Endothelial cell of umbilical vein (primary cell): ENCODE measurements at regions not wholly inside any gene's neighbourhood (a gene's known extent, or its start where the extent isn't known, plus 50 kb on each side); places are given as distances from the start of the nearest gene placed in this dataset.

ENCODE experiments used
- BruUV-seq: library from RNA; stranded (reverse); fragments of 400-500 nt; replicated peaks from 2 replicates; lab custom pipeline; 2021; lab: Mats Ljungman, UMichigan
- CTCF ChIA-PET: fragments of 300-600, 350-600 bp; sonication (Branson Sonifier 250); formaldehyde crosslinking; loops from one replicate; lab custom pipeline; 2021; ENCODE audit warnings: antibody characterized with exemption, inconsistent platforms; lab: Charles Lee
- POLR2A ChIA-PET: fragments of 300-600, 350-600 bp; sonication (Branson Sonifier 250); formaldehyde crosslinking; loops from one replicate; lab custom pipeline; 2021; ENCODE audit warnings: antibody characterized with exemption, inconsistent platforms; lab: Charles Lee
- DNase-seq: peaks from one replicate; pipeline ENCODE4 v3.0.0-alpha.2; 2011; ENCODE audit warnings: low read depth, low spot score
- FAIRE-seq: peaks from 2 replicates; lab custom pipeline; 2011; peaks lifted over from hg19 to GRCh38; lab: Jason Lieb, UNC
- H2AFZ ChIP-seq: 2 replicates; pipeline ENCODE4 v1.6.0; 2012; ENCODE audit warnings: low read depth, low read length, control low read depth, inconsistent platforms
- H3K27ac ChIP-seq: 2 replicates; pipeline ENCODE4 v1.5.1; 2011; ENCODE audit warnings: low read depth, mild to moderate bottlenecking, control low read depth, low read length, moderate library complexity; ENCODE audit not compliant: insufficient read depth
- H3K27me3 ChIP-seq, 2 experiments: 2 replicates each; pipeline versions ENCODE4 v1.6.0 to v1.6.1; 2011; ENCODE audit warnings: low read length in 2 of 2, mixed read lengths in 1 of 2; ENCODE audit not compliant: control insufficient read depth in 2 of 2, insufficient read depth in 2 of 2
- H3K36me3 ChIP-seq, 2 experiments: 2 replicates in 1 of 2; 3 replicates in 1 of 2; pipeline ENCODE4 v1.5.1; 2011; ENCODE audit warnings: low read length in 2 of 2, mild to moderate bottlenecking in 1 of 2, moderate library complexity in 1 of 2; ENCODE audit not compliant: control insufficient read depth in 2 of 2, insufficient read depth in 2 of 2; ENCODE audit errors: extremely low read depth in 1 of 2
- H3K4me1 ChIP-seq: 3 replicates; pipeline ENCODE4 v1.5.1; 2011; ENCODE audit warnings: mild to moderate bottlenecking, low read length; ENCODE audit not compliant: control insufficient read depth, insufficient read depth; ENCODE audit errors: extremely low read depth
- H3K4me2 ChIP-seq: 2 replicates; pipeline ENCODE4 v1.6.1; 2011; ENCODE audit warnings: low read length, control low read depth, mixed read lengths; ENCODE audit not compliant: insufficient read depth
- H3K4me3 ChIP-seq, 3 experiments: fragments of 200-600 bp in 1 of 3; sonication (generic), shearing (Covaris generic) in 1 of 3; replicated peaks in 1 of 3; 2 replicates each; pipeline ENCODE4 v1.5.1; 2011 to 2016; ENCODE audit warnings: control low read depth in 3 of 3, low read length in 3 of 3, mild to moderate bottlenecking in 2 of 3, inconsistent platforms in 1 of 3, low read depth in 1 of 3, moderate library complexity in 1 of 3; ENCODE audit not compliant: insufficient read depth in 1 of 3
- H3K79me2 ChIP-seq: 2 replicates; pipeline ENCODE4 v1.6.0; 2012; ENCODE audit warnings: low read length, inconsistent platforms; ENCODE audit not compliant: control insufficient read depth, insufficient read depth
- H3K9ac ChIP-seq: replicated peaks from 2 replicates; pipeline ENCODE3; 2011; ENCODE audit warnings: low read length, control low read depth; ENCODE audit not compliant: insufficient read depth; ENCODE audit errors: extremely low read depth
- H3K9me1 ChIP-seq: replicated peaks from 3 replicates; pipeline ENCODE4 v1.6.0; 2011; ENCODE audit warnings: mild to moderate bottlenecking, low read length; ENCODE audit not compliant: control insufficient read depth, insufficient read depth; ENCODE audit errors: extremely low read depth
- H3K9me3 ChIP-seq: replicated peaks from 2 replicates; pipeline ENCODE4 v1.5.1; 2012; ENCODE audit warnings: low read length, inconsistent platforms; ENCODE audit not compliant: control insufficient read depth, insufficient read depth
- H4K20me1 ChIP-seq: replicated peaks from 2 replicates; pipeline ENCODE3; 2011; ENCODE audit warnings: mild to moderate bottlenecking, low read length; ENCODE audit not compliant: control insufficient read depth, insufficient read depth; ENCODE audit errors: extremely low read depth
- CTCF ChIP-seq, 2 donors: IDR thresholded peaks; 1 replicate in 1 of 2; 2 replicates in 1 of 2; pipeline ENCODE4 v1.5.1; 2011; ENCODE audit warnings: low read length in 2 of 2, mild to moderate bottlenecking in 2 of 2, moderate library complexity in 2 of 2, control low read depth in 1 of 2, inconsistent platforms in 1 of 2, low read depth in 1 of 2; ENCODE audit not compliant: insufficient read depth in 1 of 2; ENCODE audit errors: extremely low read depth in 1 of 2
- EZH2 ChIP-seq: IDR thresholded peaks from 2 replicates; pipeline ENCODE4 v1.6.1; 2012; ENCODE audit warnings: borderline replicate concordance, low read depth, mild to moderate bottlenecking, moderate library complexity, low read length, inconsistent platforms; ENCODE audit not compliant: severe bottlenecking
- FOS ChIP-seq: IDR thresholded peaks from 2 replicates; pipeline ENCODE4 v1.6.1; 2011; ENCODE audit warnings: mild to moderate bottlenecking, low read length, moderate library complexity, borderline replicate concordance; ENCODE audit not compliant: insufficient read depth
- GATA2 ChIP-seq: IDR thresholded peaks from 2 replicates; pipeline ENCODE4 v1.7.0; 2011; ENCODE audit warnings: low read depth, mild to moderate bottlenecking, moderate library complexity, mixed read lengths, low read length; ENCODE audit not compliant: insufficient read length, insufficient read depth
- JUN ChIP-seq: IDR thresholded peaks from 2 replicates; pipeline ENCODE4 v1.6.1; 2011; ENCODE audit warnings: borderline replicate concordance, low read depth; ENCODE audit not compliant: insufficient read length, insufficient read depth
- MAX ChIP-seq: IDR thresholded peaks from 2 replicates; pipeline ENCODE4 v1.6.1; 2011; ENCODE audit not compliant: insufficient read depth, insufficient read length
- MYC ChIP-seq: IDR thresholded peaks from one replicate; pipeline ENCODE4 v1.6.1; 2011; ENCODE audit warnings: mild to moderate bottlenecking, low read depth, low read length
- POLR2A ChIP-seq: IDR thresholded peaks from 2 replicates; pipeline ENCODE4 v1.6.1; 2012; ENCODE audit warnings: low read depth, mild to moderate bottlenecking, control low read depth, low read length
- POLR2AphosphoS5 ChIP-seq: IDR thresholded peaks from 2 replicates; pipeline ENCODE4 v1.6.1; 2012; ENCODE audit warnings: low read depth, mild to moderate bottlenecking, control low read depth, low read length, moderate library complexity; ENCODE audit not compliant: insufficient read depth
- dilution Hi-C: fragments of 300-500 bp; cut with MboI; formaldehyde crosslinking; loops from one replicate; pipeline ENCODE4 v1.15.0; 2019; ENCODE audit warnings: low sequenced_read_pairs; ENCODE audit not compliant: extremely low pct_ligation_motif_present
- intact Hi-C: fragments of 100-400 bp; cut with micrococcal nuclease; formaldehyde crosslinking; loops from one replicate; pipeline ENCODE4 v1.10.0; 2022

- Histone ChIP-seq H3K9ac (no peak overlapping the region), H3K36me3 (no peaks in the 10 kb centered on the region), H3K27me3 (no peaks in the 10 kb centered on the region), H3K4me1 (peaks cover 9% of the 10 kb centered on the region), H3K27ac (no peak overlapping the region), H3K79me2 (no peaks in the 10 kb centered on the region), H3K9me3 (no peaks in the 10 kb centered on the region), H3K9me1 (no peaks in the 10 kb centered on the region), H3K4me2 (no peak overlapping the region), H4K20me1 (no peaks in the 10 kb centered on the region), H2AFZ (no peak overlapping the region), H3K4me3 (no peak overlapping the region)
- dilution Hi-C loops: no loop called here
- POLR2A ChIA-PET: no interaction called here
- FAIRE-seq: no peak
- BruUV-seq: no TSS peak
- no peak for DNase-seq
- CTCF ChIA-PET: interaction anchor here (1.2 to 1.4 kb wide), 2 partner anchors 22 to 51 kb away, joined by 3 read pairs; no protein-coding TSS in a partner anchor
- TF ChIP-seq EZH2 (no peak), JUN (no peak), POLR2A (no peak), MAX (no peak), GATA2 (no peak), POLR2AphosphoS5 (no peak), CTCF (IDR thresholded peaks at IDR 0.05; ENCODE audit: extremely low read depth in 1 of 2, insufficient read depth in 1 of 2, low read depth in 1 of 2, low read length in 2 of 2) (no peak), MYC (no peak), FOS (no peak)
- intact Hi-C loops: no loop called here
Measured at GRCh38 chr11:37968148-37968547, 1370.1 kb upstream of the RAG2 start.
